ENCODE measurements at regions not wholly inside any gene's neighbourhood (a gene's known extent, or its start where the extent isn't known, plus 50 kb on each side); places are given as distances from the start of the nearest gene placed in this dataset.

- TF ChIP-seq, protein P1, sequence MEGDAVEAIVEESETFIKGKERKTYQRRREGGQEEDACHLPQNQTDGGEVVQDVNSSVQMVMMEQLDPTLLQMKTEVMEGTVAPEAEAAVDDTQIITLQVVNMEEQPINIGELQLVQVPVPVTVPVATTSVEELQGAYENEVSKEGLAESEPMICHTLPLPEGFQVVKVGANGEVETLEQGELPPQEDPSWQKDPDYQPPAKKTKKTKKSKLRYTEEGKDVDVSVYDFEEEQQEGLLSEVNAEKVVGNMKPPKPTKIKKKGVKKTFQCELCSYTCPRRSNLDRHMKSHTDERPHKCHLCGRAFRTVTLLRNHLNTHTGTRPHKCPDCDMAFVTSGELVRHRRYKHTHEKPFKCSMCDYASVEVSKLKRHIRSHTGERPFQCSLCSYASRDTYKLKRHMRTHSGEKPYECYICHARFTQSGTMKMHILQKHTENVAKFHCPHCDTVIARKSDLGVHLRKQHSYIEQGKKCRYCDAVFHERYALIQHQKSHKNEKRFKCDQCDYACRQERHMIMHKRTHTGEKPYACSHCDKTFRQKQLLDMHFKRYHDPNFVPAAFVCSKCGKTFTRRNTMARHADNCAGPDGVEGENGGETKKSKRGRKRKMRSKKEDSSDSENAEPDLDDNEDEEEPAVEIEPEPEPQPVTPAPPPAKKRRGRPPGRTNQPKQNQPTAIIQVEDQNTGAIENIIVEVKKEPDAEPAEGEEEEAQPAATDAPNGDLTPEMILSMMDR (IDR thresholded peaks at IDR 0.05 in 8 of 11, conservative IDR thresholded peaks at IDR 0.05 in 3 of 11) = no peak
- no peak for TF ChIP-seq POLR2A (IDR thresholded peaks at IDR 0.05)
These were observed 841.5 kb upstream of the TMEM132C start for GRCh38 chr12:127425474-127425873.
